CD8-positive, alpha-beta memory T cell (primary cell): ENCODE measurements at regions not wholly inside any gene's neighbourhood (a gene's known extent, or its start where the extent isn't known, plus 50 kb on each side); places are given as distances from the start of the nearest gene placed in this dataset.

Experiments
- CTCF ChIA-PET: fragments of 350-600 bp; sonication (Branson Sonifier 250); formaldehyde crosslinking; loops from one replicate; lab custom pipeline; 2021; ENCODE audit warnings: antibody characterized with exemption; lab: Charles Lee
- POLR2A ChIA-PET: fragments of 350-600 bp; sonication (Branson Sonifier 250); formaldehyde crosslinking; loops from one replicate; lab custom pipeline; 2021; ENCODE audit warnings: antibody characterized with exemption; lab: Charles Lee
- DNase-seq, 5 donors: peaks; one replicate each; pipeline versions ENCODE4 v3.0.0 to v3.0.0-alpha.2; 2020 to 2022; ENCODE audit warnings: mixed read lengths in 1 of 5
- H3K27ac ChIP-seq: one replicate; pipeline ENCODE4 v1.7.0; 2013; ENCODE audit warnings: low read depth, mild to moderate bottlenecking, low read length, moderate library complexity
- H3K27me3 ChIP-seq: 2 replicates; pipeline ENCODE4 v1.7.0; 2013; ENCODE audit warnings: low read length, mild to moderate bottlenecking; ENCODE audit not compliant: insufficient read depth, poor library complexity, severe bottlenecking
- H3K36me3 ChIP-seq: 2 replicates; pipeline ENCODE4 v1.7.0; 2013; ENCODE audit warnings: mild to moderate bottlenecking, low read length, moderate library complexity; ENCODE audit not compliant: insufficient read depth
- H3K4me1 ChIP-seq: 2 replicates; pipeline ENCODE4 v1.7.0; 2013; ENCODE audit warnings: mild to moderate bottlenecking, low read length, moderate library complexity; ENCODE audit not compliant: insufficient read depth
- H3K4me3 ChIP-seq: 2 replicates; pipeline ENCODE4 v1.7.0; 2013; ENCODE audit warnings: mild to moderate bottlenecking, low read length
- H3K9me3 ChIP-seq: 2 replicates; pipeline ENCODE4 v1.7.0; 2013; ENCODE audit warnings: mild to moderate bottlenecking, low read length
- H3K27ac Mint-ChIP-seq, 8 donors: one replicate each; pipeline ENCODE4 v1.8.0; 2020 to 2021; ENCODE audit warnings: mixed read lengths in 8 of 8, mild to moderate bottlenecking in 6 of 8, inconsistent platforms in 3 of 8, moderate library complexity in 3 of 8
- H3K27me3 Mint-ChIP-seq, 2 donors: one replicate each; pipeline ENCODE4 v1.8.0; 2020 to 2021; ENCODE audit warnings: mixed read lengths in 2 of 2, mild to moderate bottlenecking in 1 of 2, moderate library complexity in 1 of 2
- H3K36me3 Mint-ChIP-seq, 3 donors: one replicate each; pipeline ENCODE4 v1.8.0; 2020 to 2021; ENCODE audit warnings: mixed read lengths in 3 of 3, inconsistent platforms in 1 of 3, mild to moderate bottlenecking in 1 of 3
- H3K4me1 Mint-ChIP-seq, 3 donors: one replicate each; pipeline ENCODE4 v1.8.0; 2020 to 2021; ENCODE audit warnings: mixed read lengths in 3 of 3, inconsistent platforms in 1 of 3, mild to moderate bottlenecking in 1 of 3
- H3K4me3 Mint-ChIP-seq, 7 donors: one replicate each; pipeline ENCODE4 v1.8.0; 2020 to 2021; ENCODE audit warnings: mixed read lengths in 7 of 7, mild to moderate bottlenecking in 6 of 7, moderate library complexity in 4 of 7, inconsistent platforms in 2 of 7
- H3K9me3 Mint-ChIP-seq, 5 donors: one replicate each; pipeline ENCODE4 v1.8.0; 2020 to 2022; ENCODE audit warnings: mixed read lengths in 5 of 5, mild to moderate bottlenecking in 3 of 5, moderate library complexity in 2 of 5, inconsistent platforms in 1 of 5

- Mint-ChIP-seq H3K27me3 (peaks cover 10 to 17% of the 10 kb centered on the region in 2 donors), H3K9me3 (peaks cover 0 to 2% (median 0%) of the 10 kb centered on the region in 5 donors), H3K36me3 (no peaks in the 10 kb centered on the region), H3K4me3 (no peak overlapping the region), H3K4me1 (no peaks in the 10 kb centered on the region), H3K27ac (no peak overlapping the region)
- Histone ChIP-seq H3K4me3 (no peak overlapping the region), H3K27me3 (no peaks in the 10 kb centered on the region), H3K4me1 (no peaks in the 10 kb centered on the region), H3K27ac (no peak overlapping the region), H3K9me3 (no peaks in the 10 kb centered on the region), H3K36me3 (no peaks in the 10 kb centered on the region)
- CTCF ChIA-PET: no interaction called here
- POLR2A ChIA-PET: no interaction called here
- no peak for DNase-seq
Observed at GRCh38 chr3:124246949-124247348, 255.0 kb upstream of the ROPN1 start.

DNA sequence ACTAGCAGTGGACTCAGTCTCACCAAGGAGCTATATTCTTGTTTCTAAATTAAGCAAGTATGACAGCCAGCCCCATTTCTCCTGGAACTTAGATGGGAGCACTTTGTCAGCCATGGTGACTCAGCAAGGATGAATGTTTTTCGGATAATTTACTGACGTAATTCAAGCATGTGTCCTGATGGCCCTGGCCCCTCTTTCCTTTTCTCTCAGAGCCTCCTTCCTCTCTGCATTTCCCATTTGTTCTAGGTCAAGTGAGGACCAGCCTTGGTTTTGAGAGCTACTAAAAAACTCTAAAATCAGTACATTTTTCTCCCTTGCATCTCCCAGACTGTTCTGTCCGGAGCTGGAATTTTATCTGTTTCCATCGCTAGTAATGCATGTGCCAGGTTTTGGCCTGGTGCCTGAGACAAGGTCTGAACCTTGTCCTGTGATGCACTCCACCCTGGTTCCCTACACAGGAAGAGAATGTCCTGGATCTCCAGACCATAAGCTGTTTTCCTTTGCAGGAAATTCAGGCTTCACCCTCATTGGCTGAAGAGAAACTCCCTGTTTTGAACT lies 256.6 kb upstream of the ROPN1 start:
- H3K27me3 Mint-ChIP-seq: peaks cover 9 to 20% of the 10 kb centered on the region in 2 donors
- Histone ChIP-seq H3K27me3 (no peaks in the 10 kb centered on the region), H3K4me1 (no peaks in the 10 kb centered on the region), H3K9me3 (no peaks in the 10 kb centered on the region), H3K4me3 (no peak overlapping the region), H3K36me3 (no peaks in the 10 kb centered on the region), H3K27ac (no peak overlapping the region)
- H3K36me3 Mint-ChIP-seq: no peaks in the 10 kb centered on the region
- CTCF ChIA-PET: no interaction called here
- no peak for DNase-seq
- H3K4me1 Mint-ChIP-seq: no peaks in the 10 kb centered on the region
- H3K4me3 Mint-ChIP-seq: no peak overlapping the region
- peaks cover 0 to 4% (median 0%) of the 10 kb centered on the region in 5 donors for H3K9me3 Mint-ChIP-seq
- POLR2A ChIA-PET: no interaction called here
- H3K27ac Mint-ChIP-seq: no peak overlapping the region

DNA sequence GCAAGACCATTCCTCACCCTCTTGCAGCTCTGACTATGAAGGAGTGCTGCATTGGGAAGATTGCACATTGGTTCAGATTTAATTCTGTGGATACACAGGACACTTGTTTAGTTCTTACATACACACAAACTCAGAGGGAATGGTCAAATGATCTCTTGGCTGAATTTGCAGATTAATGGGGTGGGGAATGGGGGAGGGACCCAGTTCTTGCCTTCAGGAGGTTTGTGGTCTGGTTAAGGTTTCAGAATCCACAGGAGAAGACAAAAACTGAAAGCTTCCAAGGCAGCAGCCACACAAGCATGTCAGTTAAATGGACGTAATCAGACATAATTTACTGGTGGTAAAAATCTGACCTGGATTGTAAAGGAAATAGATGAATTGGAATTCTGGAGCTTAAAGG lies 257.1 kb upstream of the ROPN1 start:
- ChIA-PET CTCF (no interaction called here), POLR2A (no interaction called here)
- no peaks in the 10 kb centered on the region for H3K9me3 ChIP-seq
- DNase-seq: no peak
- no peaks in the 10 kb centered on the region for H3K36me3 ChIP-seq
- Mint-ChIP-seq H3K4me1 (no peaks in the 10 kb centered on the region), H3K9me3 (peaks cover 0 to 4% (median 0%) of the 10 kb centered on the region in 5 donors), H3K4me3 (no peak overlapping the region), H3K36me3 (no peaks in the 10 kb centered on the region), H3K27me3 (peaks cover 9 to 20% of the 10 kb centered on the region in 2 donors), H3K27ac (no peak overlapping the region)
- H3K4me1 ChIP-seq: no peaks in the 10 kb centered on the region
- no peak overlapping the region for H3K27ac ChIP-seq
- no peak overlapping the region for H3K4me3 ChIP-seq
- H3K27me3 ChIP-seq: no peaks in the 10 kb centered on the region

DNA sequence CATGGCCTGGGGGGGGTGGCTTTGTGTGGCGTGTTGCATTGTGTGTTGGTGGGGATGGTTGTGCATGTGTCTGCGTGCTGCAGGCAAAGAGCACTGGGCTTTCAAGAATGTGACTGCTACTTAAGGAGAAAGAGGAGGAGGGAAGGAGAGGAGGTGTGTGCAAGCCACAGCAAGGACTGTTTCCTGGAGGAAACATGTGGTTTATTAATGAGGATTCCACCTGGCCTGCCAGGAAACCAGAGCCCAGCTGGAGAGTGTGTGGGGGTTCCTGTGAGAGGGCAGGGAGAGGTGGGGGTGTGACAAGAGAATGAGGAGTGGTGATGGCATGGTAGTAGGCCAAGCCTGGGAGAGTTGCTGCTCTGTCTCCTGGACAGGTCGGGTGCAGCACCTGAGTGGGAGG lies 258.1 kb upstream of the ROPN1 start:
- H3K27me3 Mint-ChIP-seq: peaks cover 9 to 20% of the 10 kb centered on the region in 2 donors
- H3K4me3 Mint-ChIP-seq: no peak overlapping the region
- peak overlapping the region in 1 of 8 donors; percentile 4 for H3K27ac Mint-ChIP-seq
- H3K36me3 Mint-ChIP-seq: no peaks in the 10 kb centered on the region
- DNase-seq: no peak
- no peak overlapping the region for H3K4me3 ChIP-seq
- H3K36me3 ChIP-seq: no peaks in the 10 kb centered on the region
- H3K9me3 ChIP-seq: no peaks in the 10 kb centered on the region
- peaks cover 0 to 4% (median 0%) of the 10 kb centered on the region in 5 donors for H3K9me3 Mint-ChIP-seq
- ChIA-PET CTCF (no interaction called here), POLR2A (no interaction called here)
- H3K4me1 ChIP-seq: no peaks in the 10 kb centered on the region
- no peak overlapping the region for H3K27ac ChIP-seq
- no peaks in the 10 kb centered on the region for H3K4me1 Mint-ChIP-seq
- no peaks in the 10 kb centered on the region for H3K27me3 ChIP-seq

- no peaks in the 10 kb centered on the region for H3K36me3 Mint-ChIP-seq
- no peak overlapping the region for H3K27ac ChIP-seq
- POLR2A ChIA-PET: no interaction called here
Observed at GRCh38 chr3:124256156-124256555, 264.2 kb upstream of the ROPN1 start.

GRCh38 chr3:124256599-124256998 lies 264.7 kb upstream of the ROPN1 start:
- Histone ChIP-seq H3K27ac (no peak overlapping the region), H3K4me3 (no peak overlapping the region), H3K4me1 (no peaks in the 10 kb centered on the region), H3K27me3 (no peaks in the 10 kb centered on the region), H3K36me3 (no peaks in the 10 kb centered on the region), H3K9me3 (no peaks in the 10 kb centered on the region)
- DNase-seq: no peak
- H3K27ac Mint-ChIP-seq: no peak overlapping the region
- no peak overlapping the region for H3K4me3 Mint-ChIP-seq
- no peaks in the 10 kb centered on the region for H3K4me1 Mint-ChIP-seq
- H3K36me3 Mint-ChIP-seq: no peaks in the 10 kb centered on the region
- POLR2A ChIA-PET: no interaction called here
- H3K9me3 Mint-ChIP-seq: peaks cover 0 to 5% (median 0%) of the 10 kb centered on the region in 5 donors
- H3K27me3 Mint-ChIP-seq: peaks cover 2 to 14% of the 10 kb centered on the region in 2 donors
- CTCF ChIA-PET: no interaction called here

More at GRCh38 chr3:124256156-124256555, 264.2 kb upstream of the ROPN1 start:
- no peaks in the 10 kb centered on the region for H3K4me1 ChIP-seq
- no peak overlapping the region for H3K4me3 ChIP-seq
- Mint-ChIP-seq H3K27me3 (peaks cover 2 to 14% of the 10 kb centered on the region in 2 donors), H3K9me3 (peaks cover 0 to 5% (median 0%) of the 10 kb centered on the region in 5 donors), H3K4me3 (no peak overlapping the region), H3K4me1 (no peaks in the 10 kb centered on the region), H3K27ac (no peak overlapping the region)
- CTCF ChIA-PET: no interaction called here
- no peak for DNase-seq
- H3K9me3 ChIP-seq: no peaks in the 10 kb centered on the region
- no peaks in the 10 kb centered on the region for H3K36me3 ChIP-seq
- H3K27me3 ChIP-seq: no peaks in the 10 kb centered on the region

DNA sequence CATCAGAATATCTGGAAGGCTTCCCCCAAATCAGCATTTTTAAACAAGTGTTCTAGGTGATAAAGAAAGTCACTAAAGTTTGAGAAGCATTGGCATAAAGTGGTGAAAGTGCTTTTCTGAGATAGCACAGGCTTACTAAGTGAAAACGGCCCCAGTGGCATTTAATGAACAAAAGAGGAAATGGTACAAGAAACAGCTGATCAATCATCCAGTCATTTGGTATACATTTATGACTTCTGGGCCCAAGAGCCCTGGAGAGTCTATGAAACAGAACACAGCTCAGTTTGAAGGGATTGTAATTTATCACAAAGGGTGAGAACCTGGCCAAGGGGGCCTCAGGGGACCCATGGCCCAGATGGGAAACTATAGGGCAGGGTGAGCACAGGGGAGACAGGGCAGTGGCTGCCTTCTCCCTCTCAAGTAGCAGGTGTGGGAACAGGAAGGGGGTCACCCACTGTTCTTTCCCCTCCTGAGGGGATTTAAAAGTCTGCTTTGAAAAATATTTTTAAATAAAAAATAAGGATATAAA lies 265.5 kb upstream of the ROPN1 start:
- Mint-ChIP-seq H3K27me3 (peaks cover 2 to 14% of the 10 kb centered on the region in 2 donors), H3K27ac (peak overlapping the region in 1 of 8 donors; percentile 80), H3K4me1 (no peaks in the 10 kb centered on the region), H3K4me3 (no peak overlapping the region), H3K36me3 (no peaks in the 10 kb centered on the region), H3K9me3 (peaks cover 0 to 5% (median 0%) of the 10 kb centered on the region in 5 donors)
- H3K27ac ChIP-seq: no peak overlapping the region
- no peaks in the 10 kb centered on the region for H3K4me1 ChIP-seq
- no peak for DNase-seq
- H3K9me3 ChIP-seq: no peaks in the 10 kb centered on the region
- H3K27me3 ChIP-seq: no peaks in the 10 kb centered on the region
- H3K4me3 ChIP-seq: no peak overlapping the region
- CTCF ChIA-PET: no interaction called here
- no peaks in the 10 kb centered on the region for H3K36me3 ChIP-seq
- POLR2A ChIA-PET: no interaction called here

GRCh38 chr3:124258057-124258500 lies 266.2 kb upstream of the ROPN1 start:
- Histone ChIP-seq H3K36me3 (no peaks in the 10 kb centered on the region), H3K27me3 (no peaks in the 10 kb centered on the region), H3K4me1 (no peaks in the 10 kb centered on the region), H3K4me3 (no peak overlapping the region), H3K27ac (no peak overlapping the region), H3K9me3 (no peaks in the 10 kb centered on the region)
- peaks cover 2 to 11% of the 10 kb centered on the region in 2 donors for H3K27me3 Mint-ChIP-seq
- no peak overlapping the region for H3K4me3 Mint-ChIP-seq
- no peak overlapping the region for H3K27ac Mint-ChIP-seq
- no peak for DNase-seq
- POLR2A ChIA-PET: no interaction called here
- H3K4me1 Mint-ChIP-seq: no peaks in the 10 kb centered on the region
- peaks cover 0 to 3% (median 0%) of the 10 kb centered on the region in 5 donors for H3K9me3 Mint-ChIP-seq
- CTCF ChIA-PET: no interaction called here
- no peaks in the 10 kb centered on the region for H3K36me3 Mint-ChIP-seq
